ENCODE measurements at regions not wholly inside any gene's neighbourhood (a gene's known extent, or its start where the extent isn't known, plus 50 kb on each side); places are given as distances from the start of the nearest gene placed in this dataset.

GRCh38 chr5:120749737-120750136, 285.6 kb downstream of the PRR16 start:
- in situ Hi-C loops (cut with HindIII; ENCODE audit: extremely low pct_ligation_motif_present, low pct_unique_long_range_greater_than_20kb) (no loop called here), intact Hi-C loops (cut with micrococcal nuclease; ENCODE audit: unreplicated experiment) (no loop called here)
- WGBS (ENCODE audit: low lambda C conversion rate), result 2% methylated on average over 3 of the region's 3 CpGs
- POLR2A ChIA-PET, result no interaction called here
- no peak overlapping the region for H2AFZ ChIP-seq (ENCODE audit: low read length)
- H3K79me2 ChIP-seq (ENCODE audit: insufficient read depth, low read length), result no peaks in the 10 kb centered on the region
- H3K4me2 ChIP-seq (ENCODE audit: low read depth, low read length), result no peak overlapping the region
- H3K9ac ChIP-seq (ENCODE audit: insufficient read depth, low read depth, low read length), result no peak overlapping the region
- DNase-seq (ENCODE audit: low spot score) (no peak), FAIRE-seq (no peak), ATAC-seq (no peak)
- H3K9me3 ChIP-seq (ENCODE audit: low read length), result no peaks in the 10 kb centered on the region
- no peak overlapping the region for H3K4me3 ChIP-seq (replicated peaks in 1 of 3; ENCODE audit: insufficient read depth in 1 of 3, low read depth in 2 of 3, low read length in 3 of 3)
- H3K4me1 ChIP-seq (ENCODE audit: insufficient read depth, low read length), result no peaks in the 10 kb centered on the region
- H4K20me1 ChIP-seq (ENCODE audit: insufficient read depth, low read length), result no peaks in the 10 kb centered on the region
- no peak overlapping the region for H3K27ac ChIP-seq (ENCODE audit: extremely low read length, insufficient read depth, low read length)
- H3K36me3 ChIP-seq (replicated peaks in 1 of 2; ENCODE audit: control insufficient read depth in 1 of 2, insufficient read depth in 2 of 2, low read length in 2 of 2), result no peaks in the 10 kb centered on the region
- H3K27me3 ChIP-seq (ENCODE audit: control insufficient read depth in 1 of 2, insufficient read depth in 2 of 2, low read length in 2 of 2), result no peaks in the 10 kb centered on the region; a peak in 1 of 5 replicates
- TF ChIP-seq HNRNPUL1 (IDR thresholded peaks at IDR 0.05; ENCODE audit: low read depth, low read length) (no peak), MEF2D (CRISPR knock-in tag; IDR thresholded peaks at IDR 0.05) (no peak), YY1 (IDR thresholded peaks at IDR 0.05; ENCODE audit: insufficient read depth, insufficient replicate concordance, low read depth, low read length) (no peak), NFKBIZ (CRISPR knock-in tag; IDR thresholded peaks at IDR 0.05) (no peak), HHEX (CRISPR knock-in tag; IDR thresholded peaks at IDR 0.05) (no peak), FOXC1 (CRISPR knock-in tag; IDR thresholded peaks at IDR 0.05; ENCODE audit: borderline replicate concordance) (no peak), ZNF652 (CRISPR knock-in tag; IDR thresholded peaks at IDR 0.05; ENCODE audit: borderline replicate concordance, low read depth) (no peak)
- TF ChIP-seq, protein P1, sequence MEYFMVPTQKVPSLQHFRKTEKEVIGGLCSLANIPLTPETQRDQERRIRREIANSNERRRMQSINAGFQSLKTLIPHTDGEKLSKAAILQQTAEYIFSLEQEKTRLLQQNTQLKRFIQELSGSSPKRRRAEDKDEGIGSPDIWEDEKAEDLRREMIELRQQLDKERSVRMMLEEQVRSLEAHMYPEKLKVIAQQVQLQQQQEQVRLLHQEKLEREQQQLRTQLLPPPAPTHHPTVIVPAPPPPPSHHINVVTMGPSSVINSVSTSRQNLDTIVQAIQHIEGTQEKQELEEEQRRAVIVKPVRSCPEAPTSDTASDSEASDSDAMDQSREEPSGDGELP (IDR thresholded peaks at IDR 0.05; ENCODE audit: borderline replicate concordance, low read depth), result no peak
- TF ChIP-seq, protein P2, sequence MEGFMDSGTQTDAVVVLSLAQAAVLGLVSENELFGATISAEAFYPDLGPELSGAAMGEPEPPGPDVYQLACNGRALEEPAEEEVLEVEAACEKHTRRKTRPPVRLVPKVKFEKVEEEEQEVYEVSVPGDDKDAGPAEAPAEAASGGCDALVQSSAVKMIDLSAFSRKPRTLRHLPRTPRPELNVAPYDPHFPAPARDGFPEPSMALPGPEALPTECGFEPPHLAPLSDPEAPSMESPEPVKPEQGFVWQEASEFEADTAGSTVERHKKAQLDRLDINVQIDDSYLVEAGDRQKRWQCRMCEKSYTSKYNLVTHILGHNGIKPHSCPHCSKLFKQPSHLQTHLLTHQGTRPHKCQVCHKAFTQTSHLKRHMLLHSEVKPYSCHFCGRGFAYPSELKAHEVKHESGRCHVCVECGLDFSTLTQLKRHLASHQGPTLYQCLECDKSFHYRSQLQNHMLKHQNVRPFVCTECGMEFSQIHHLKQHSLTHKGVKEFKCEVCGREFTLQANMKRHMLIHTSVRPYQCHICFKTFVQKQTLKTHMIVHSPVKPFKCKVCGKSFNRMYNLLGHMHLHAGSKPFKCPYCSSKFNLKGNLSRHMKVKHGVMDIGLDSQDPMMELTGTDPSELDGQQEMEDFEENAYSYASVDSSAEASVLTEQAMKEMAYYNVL (CRISPR knock-in tag; IDR thresholded peaks at IDR 0.05; ENCODE audit: borderline replicate concordance), result no peak
- CTCF ChIA-PET (ENCODE audit: low intra/inter-chr PET ratio, low total read pairs), result no interaction called here
- BruUV-seq (replicated peaks), result no TSS peak
